Keratinocyte (primary cell): ENCODE measurements at regions not wholly inside any gene's neighbourhood (a gene's known extent, or its start where the extent isn't known, plus 50 kb on each side); places are given as distances from the start of the nearest gene placed in this dataset.

ENCODE experiments used
- DNase-seq: peaks from one replicate; pipeline ENCODE4 v3.0.0-alpha.2; 2011; ENCODE audit warnings: low read depth, missing footprints, low spot score
- FAIRE-seq: peaks from 2 replicates; lab custom pipeline; 2011; peaks lifted over from hg19 to GRCh38; lab: Jason Lieb, UNC
- H2AFZ ChIP-seq: 2 replicates; pipeline ENCODE4 v1.6.0; 2012; ENCODE audit warnings: low read length, control low read depth, inconsistent platforms; ENCODE audit not compliant: control insufficient read depth
- H3K27ac ChIP-seq: 2 replicates; pipeline ENCODE4 v1.5.1; 2011; ENCODE audit warnings: low read length; ENCODE audit not compliant: control insufficient read depth, insufficient read depth
- H3K27me3 ChIP-seq: 3 replicates; pipeline ENCODE4 v1.6.0; 2011; ENCODE audit warnings: low read length; ENCODE audit not compliant: control insufficient read depth, insufficient read depth; ENCODE audit errors: extremely low read depth
- H3K36me3 ChIP-seq, 2 experiments: 2 replicates in 1 of 2; 3 replicates in 1 of 2; pipeline ENCODE4 v1.5.1; 2011; ENCODE audit warnings: low read length in 2 of 2, mild to moderate bottlenecking in 1 of 2; ENCODE audit not compliant: control insufficient read depth in 2 of 2, insufficient read depth in 2 of 2; ENCODE audit errors: extremely low read depth in 1 of 2
- H3K4me1 ChIP-seq: 3 replicates; pipeline ENCODE4 v1.5.1; 2011; ENCODE audit warnings: low read length; ENCODE audit not compliant: control insufficient read depth, insufficient read depth; ENCODE audit errors: extremely low read depth
- H3K4me2 ChIP-seq: 3 replicates; pipeline ENCODE4 v1.6.0; 2011; ENCODE audit warnings: low read depth, low read length; ENCODE audit not compliant: control insufficient read depth, insufficient read depth; ENCODE audit errors: extremely low read depth
- H3K4me3 ChIP-seq, 3 experiments: fragments of 200-600 bp in 1 of 3; sonication (generic) in 1 of 3; 2 replicates in 2 of 3; 3 replicates in 1 of 3; pipeline ENCODE4 v1.5.1; 2011 to 2016; ENCODE audit warnings: low read length in 3 of 3, mild to moderate bottlenecking in 3 of 3, control low read depth in 2 of 3, inconsistent platforms in 1 of 3, low read depth in 1 of 3, mixed read lengths in 1 of 3, mixed run types in 1 of 3, moderate library complexity in 1 of 3; ENCODE audit not compliant: control insufficient read depth in 2 of 3, insufficient read depth in 2 of 3; ENCODE audit errors: extremely low read depth in 1 of 3
- H3K79me2 ChIP-seq: 2 replicates; pipeline ENCODE4 v1.6.0; 2012; ENCODE audit warnings: low read length; ENCODE audit not compliant: control insufficient read depth, insufficient read depth
- H3K9ac ChIP-seq: 3 replicates; pipeline ENCODE4 v1.6.0; 2011; ENCODE audit warnings: low read length; ENCODE audit not compliant: control insufficient read depth, insufficient read depth; ENCODE audit errors: extremely low read depth
- H3K9me1 ChIP-seq: 3 replicates; pipeline ENCODE4 v1.6.0; 2011; ENCODE audit warnings: low read length; ENCODE audit not compliant: control insufficient read depth, insufficient read depth; ENCODE audit errors: extremely low read depth
- H3K9me3 ChIP-seq: 2 replicates; pipeline ENCODE4 v1.5.1; 2012; ENCODE audit warnings: low read depth, low read length; ENCODE audit not compliant: control insufficient read depth
- H4K20me1 ChIP-seq: 3 replicates; pipeline ENCODE4 v1.6.0; 2011; ENCODE audit warnings: low read length; ENCODE audit not compliant: control insufficient read depth, insufficient read depth; ENCODE audit errors: extremely low read depth
- EZH2 ChIP-seq: IDR thresholded peaks from one replicate; pipeline ENCODE4 v1.6.1; 2012; ENCODE audit warnings: inconsistent platforms, mild to moderate bottlenecking, low read length, moderate library complexity
- dilution Hi-C: fragments of 300-500 bp; cut with MboI; formaldehyde crosslinking; loops from one replicate; pipeline ENCODE4 v1.7.0; 2020; ENCODE audit warnings: low sequenced_read_pairs; ENCODE audit not compliant: extremely low pct_ligation_motif_present
- TF ChIP-seq, protein P1 (sequence below), 3 experiments: IDR thresholded peaks in 1 of 3; conservative IDR thresholded peaks in 1 of 3; optimal IDR thresholded peaks in 1 of 3; 2 replicates in 2 of 3; 3 replicates in 1 of 3; pipeline versions ENCODE3 to v1.5.1; 2011; ENCODE audit warnings: low read length in 3 of 3, mild to moderate bottlenecking in 3 of 3, moderate library complexity in 2 of 3, control low read depth in 1 of 3, inconsistent platforms in 1 of 3; ENCODE audit not compliant: insufficient read depth in 2 of 3; ENCODE audit errors: extremely low read depth in 1 of 3

DNA sequence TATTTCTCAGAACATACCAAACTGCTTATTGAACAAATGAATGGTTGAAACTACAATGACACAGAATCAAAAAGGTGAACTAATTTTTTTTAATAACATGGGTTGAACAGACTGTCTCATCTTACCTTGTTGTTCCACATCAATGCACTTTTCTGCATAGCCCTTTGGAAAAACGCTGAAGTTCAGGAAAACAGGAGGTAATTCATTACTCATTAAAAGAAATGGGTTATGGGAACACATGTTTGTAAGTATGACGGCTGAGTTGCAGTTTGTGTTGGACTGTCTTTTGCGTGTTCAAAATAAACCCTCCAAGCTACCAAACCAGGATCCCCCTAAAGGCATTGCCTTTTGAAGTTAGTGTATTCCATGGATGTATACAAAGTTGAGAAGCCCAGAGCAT is 514.9 kb upstream of the PKN2 start:
- no peak overlapping the region for H3K27ac ChIP-seq
- no peak overlapping the region for H3K4me3 ChIP-seq
- no peak overlapping the region for H3K4me2 ChIP-seq
- dilution Hi-C loops: no loop called here
- no peak for DNase-seq
- H3K36me3 ChIP-seq: no peaks in the 10 kb centered on the region
- no peak overlapping the region for H3K9ac ChIP-seq
- no peak for TF ChIP-seq EZH2
- TF ChIP-seq, protein P1, sequence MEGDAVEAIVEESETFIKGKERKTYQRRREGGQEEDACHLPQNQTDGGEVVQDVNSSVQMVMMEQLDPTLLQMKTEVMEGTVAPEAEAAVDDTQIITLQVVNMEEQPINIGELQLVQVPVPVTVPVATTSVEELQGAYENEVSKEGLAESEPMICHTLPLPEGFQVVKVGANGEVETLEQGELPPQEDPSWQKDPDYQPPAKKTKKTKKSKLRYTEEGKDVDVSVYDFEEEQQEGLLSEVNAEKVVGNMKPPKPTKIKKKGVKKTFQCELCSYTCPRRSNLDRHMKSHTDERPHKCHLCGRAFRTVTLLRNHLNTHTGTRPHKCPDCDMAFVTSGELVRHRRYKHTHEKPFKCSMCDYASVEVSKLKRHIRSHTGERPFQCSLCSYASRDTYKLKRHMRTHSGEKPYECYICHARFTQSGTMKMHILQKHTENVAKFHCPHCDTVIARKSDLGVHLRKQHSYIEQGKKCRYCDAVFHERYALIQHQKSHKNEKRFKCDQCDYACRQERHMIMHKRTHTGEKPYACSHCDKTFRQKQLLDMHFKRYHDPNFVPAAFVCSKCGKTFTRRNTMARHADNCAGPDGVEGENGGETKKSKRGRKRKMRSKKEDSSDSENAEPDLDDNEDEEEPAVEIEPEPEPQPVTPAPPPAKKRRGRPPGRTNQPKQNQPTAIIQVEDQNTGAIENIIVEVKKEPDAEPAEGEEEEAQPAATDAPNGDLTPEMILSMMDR (optimal IDR thresholded peaks at IDR 0.05 in 1 of 3, IDR thresholded peaks at IDR 0.05 in 1 of 3, conservative IDR thresholded peaks at IDR 0.05 in 1 of 3; ENCODE audit: extremely low read depth in 1 of 3, insufficient read depth in 2 of 3, low read length in 3 of 3): no peak
- FAIRE-seq: no peak
- H2AFZ ChIP-seq: no peak overlapping the region
- no peaks in the 10 kb centered on the region for H3K9me3 ChIP-seq
- peaks cover 2% of the 10 kb centered on the region for H3K27me3 ChIP-seq
- no peaks in the 10 kb centered on the region for H3K4me1 ChIP-seq
- H3K9me1 ChIP-seq: no peaks in the 10 kb centered on the region
- H3K79me2 ChIP-seq: no peaks in the 10 kb centered on the region
- no peaks in the 10 kb centered on the region for H4K20me1 ChIP-seq

DNA sequence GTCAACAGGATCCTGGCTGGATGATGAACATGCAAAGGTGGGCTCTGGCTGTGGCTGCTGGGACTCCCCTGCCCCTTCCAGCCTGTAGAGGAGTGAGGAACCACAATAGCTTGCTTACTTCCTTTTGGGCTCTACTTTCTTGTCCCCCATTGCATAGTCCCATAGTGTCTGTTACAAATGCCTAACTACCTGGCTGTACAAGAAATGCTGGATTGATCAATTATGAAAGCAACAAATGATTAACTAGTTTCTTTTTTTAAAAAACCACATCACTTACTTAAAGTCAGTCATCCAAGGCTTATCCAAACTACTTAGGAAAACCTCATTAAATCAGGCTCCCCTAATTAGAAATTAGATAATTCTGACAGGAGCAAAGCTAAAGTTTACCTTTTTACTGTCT is 514.1 kb upstream of the PKN2 start:
- H3K4me1 ChIP-seq: no peaks in the 10 kb centered on the region
- TF ChIP-seq, protein P1 (optimal IDR thresholded peaks at IDR 0.05 in 1 of 3, IDR thresholded peaks at IDR 0.05 in 1 of 3, conservative IDR thresholded peaks at IDR 0.05 in 1 of 3; ENCODE audit: extremely low read depth in 1 of 3, insufficient read depth in 2 of 3, low read length in 3 of 3): no peak
- TF ChIP-seq EZH2: no peak
- H3K27ac ChIP-seq: no peak overlapping the region
- H4K20me1 ChIP-seq: no peaks in the 10 kb centered on the region
- no peak overlapping the region for H3K9ac ChIP-seq
- FAIRE-seq (no peak), DNase-seq (no peak)
- no peaks in the 10 kb centered on the region for H3K79me2 ChIP-seq
- no peak overlapping the region for H3K4me3 ChIP-seq
- H3K36me3 ChIP-seq: no peaks in the 10 kb centered on the region
- dilution Hi-C loops: no loop called here
- H3K9me1 ChIP-seq: no peaks in the 10 kb centered on the region
- H2AFZ ChIP-seq: no peak overlapping the region
- H3K9me3 ChIP-seq: no peaks in the 10 kb centered on the region
- H3K4me2 ChIP-seq: no peak overlapping the region
- peaks cover 2% of the 10 kb centered on the region for H3K27me3 ChIP-seq
